Neural cell (in vitro differentiated cells): ENCODE measurements at regions not wholly inside any gene's neighbourhood (a gene's known extent, or its start where the extent isn't known, plus 50 kb on each side); places are given as distances from the start of the nearest gene placed in this dataset.

ENCODE experiments used
- H2AFZ ChIP-seq: fragments of 200-600, 300-800 bp; sonication (generic), shearing (Covaris generic); 2 replicates; pipeline ENCODE4 v1.6.0; 2014; ENCODE audit warnings: low read depth, mild to moderate bottlenecking, antibody characterized with exemption, low read length, moderate library complexity
- H3F3A ChIP-seq: fragments of 200-600 bp; shearing (Covaris generic); 2 replicates; pipeline ENCODE4 v1.6.1; 2016; ENCODE audit warnings: mild to moderate bottlenecking, moderate library complexity, mixed read lengths, antibody characterized with exemption, low read length; ENCODE audit not compliant: insufficient read depth, poor library complexity, severe bottlenecking
- H3K27ac ChIP-seq: fragments of 200-600, 300-800 bp; sonication (generic), shearing (Covaris generic); 2 replicates; pipeline ENCODE4 v1.5.1; 2014; ENCODE audit warnings: mild to moderate bottlenecking, low read length, moderate library complexity
- H3K27me3 ChIP-seq: fragments of 300-800, 200-600 bp; sonication (generic), shearing (Covaris generic); 2 replicates; pipeline ENCODE4 v1.6.0; 2014; ENCODE audit warnings: mild to moderate bottlenecking, low read depth, low read length, moderate library complexity; ENCODE audit not compliant: insufficient read depth
- H3K36me3 ChIP-seq: fragments of 300-800, 200-600 bp; sonication (generic), shearing (Covaris generic); 2 replicates; pipeline ENCODE4 v1.5.1; 2014; ENCODE audit warnings: mild to moderate bottlenecking, antibody characterized with exemption, low read length, moderate library complexity; ENCODE audit not compliant: insufficient read depth
- H3K4me2 ChIP-seq: fragments of 300-800, 200-600 bp; sonication (generic), shearing (Covaris generic); 2 replicates; pipeline ENCODE4 v1.6.0; 2014; ENCODE audit warnings: mild to moderate bottlenecking, low read length
- H3K4me3 ChIP-seq: fragments of 300-800, 200-600 bp; sonication (generic), shearing (Covaris generic); 2 replicates; pipeline ENCODE4 v1.5.1; 2014; ENCODE audit warnings: mild to moderate bottlenecking, low read length, moderate library complexity
- H3K79me2 ChIP-seq: fragments of 200-600 bp; shearing (Covaris generic); replicated peaks from 2 replicates; pipeline ENCODE4 v1.6.0; 2014; ENCODE audit warnings: mild to moderate bottlenecking, low read length, moderate library complexity; ENCODE audit not compliant: insufficient read depth
- H3K9ac ChIP-seq: fragments of 300-800, 200-600 bp; sonication (generic), shearing (Covaris generic); 2 replicates; pipeline ENCODE4 v1.6.1; 2016; ENCODE audit warnings: mild to moderate bottlenecking, low read length, mixed read lengths
- H3K9me2 ChIP-seq: fragments of 200-600 bp; shearing (Covaris generic); 2 replicates; pipeline ENCODE4 v1.6.1; 2016; ENCODE audit warnings: mild to moderate bottlenecking, low read length, mixed read lengths; ENCODE audit not compliant: insufficient read depth
- H3K9me3 ChIP-seq: fragments of 200-600, 300-800 bp; sonication (generic), shearing (Covaris generic); 2 replicates; pipeline ENCODE4 v1.6.1; 2016; ENCODE audit warnings: mild to moderate bottlenecking, mixed run types, low read length, moderate library complexity, mixed read lengths
- H4K20me1 ChIP-seq: fragments of 200-600 bp; shearing (Covaris generic); 2 replicates; pipeline ENCODE4 v1.6.1; 2016; ENCODE audit warnings: mild to moderate bottlenecking, mixed run types; ENCODE audit not compliant: insufficient read depth
- CTCF ChIP-seq: fragments of 450-650 bp; IDR thresholded peaks from 2 replicates; pipeline ENCODE4 v1.5.1; 2014; ENCODE audit warnings: antibody characterized with exemption, mild to moderate bottlenecking, moderate library complexity; ENCODE audit not compliant: poor library complexity, severe bottlenecking
- EP300 ChIP-seq: fragments of 450-650 bp; conservative IDR thresholded peaks from 2 replicates; pipeline ENCODE4 v1.6.1; 2014; ENCODE audit warnings: antibody characterized with exemption, mild to moderate bottlenecking, moderate library complexity; ENCODE audit not compliant: poor library complexity, severe bottlenecking
- EZH2 ChIP-seq: fragments of 200-600, 300-800 bp; shearing (Covaris generic), sonication (generic); IDR thresholded peaks from 2 replicates; pipeline ENCODE4 v1.6.1; 2014; ENCODE audit warnings: antibody characterized with exemption, low read length, borderline replicate concordance, mild to moderate bottlenecking; ENCODE audit not compliant: insufficient read depth, poor library complexity, severe bottlenecking
- MXI1 ChIP-seq: fragments of 450-650 bp; conservative IDR thresholded peaks from 2 replicates; pipeline ENCODE4 v1.6.1; 2014; ENCODE audit warnings: antibody characterized with exemption, mild to moderate bottlenecking; ENCODE audit not compliant: poor library complexity, severe bottlenecking
- POLR2AphosphoS5 ChIP-seq: IDR thresholded peaks from 2 replicates; pipeline ENCODE4 v1.6.1; 2012
- RAD21 ChIP-seq: fragments of 450-650 bp; conservative IDR thresholded peaks from 2 replicates; pipeline ENCODE4 v1.6.1; 2014; ENCODE audit warnings: antibody characterized with exemption, mild to moderate bottlenecking, moderate library complexity
- SMC3 ChIP-seq: fragments of 450-650 bp; conservative IDR thresholded peaks from 2 replicates; pipeline ENCODE4 v1.6.1; 2014; ENCODE audit warnings: antibody characterized with exemption, mild to moderate bottlenecking, moderate library complexity; ENCODE audit not compliant: poor library complexity
- TAF1 ChIP-seq: IDR thresholded peaks from 2 replicates; pipeline ENCODE4 v1.6.1; 2012; ENCODE audit warnings: low read depth
- TF ChIP-seq, protein P1 (sequence below): IDR thresholded peaks from 2 replicates; pipeline ENCODE4 v1.6.1; 2012; ENCODE audit warnings: borderline replicate concordance

GRCh38 chr10:123236126-123236525, 81.9 kb downstream of the BUB3 start:
- Histone ChIP-seq H3K9ac (no peak overlapping the region), H3K4me3 (no peak overlapping the region), H4K20me1 (no peaks in the 10 kb centered on the region), H2AFZ (no peak overlapping the region), H3K9me2 (no peaks in the 10 kb centered on the region), H3K36me3 (no peaks in the 10 kb centered on the region), H3K4me2 (no peak overlapping the region), H3F3A (no peaks in the 10 kb centered on the region), H3K79me2 (no peaks in the 10 kb centered on the region), H3K27ac (no peak overlapping the region), H3K9me3 (no peaks in the 10 kb centered on the region), H3K27me3 (no peaks in the 10 kb centered on the region)
- TF ChIP-seq EP300 = no peak
- no peak for TF ChIP-seq CTCF
- TF ChIP-seq EZH2 = no peak
- TF ChIP-seq MXI1 = no peak
- TF ChIP-seq, protein P1, sequence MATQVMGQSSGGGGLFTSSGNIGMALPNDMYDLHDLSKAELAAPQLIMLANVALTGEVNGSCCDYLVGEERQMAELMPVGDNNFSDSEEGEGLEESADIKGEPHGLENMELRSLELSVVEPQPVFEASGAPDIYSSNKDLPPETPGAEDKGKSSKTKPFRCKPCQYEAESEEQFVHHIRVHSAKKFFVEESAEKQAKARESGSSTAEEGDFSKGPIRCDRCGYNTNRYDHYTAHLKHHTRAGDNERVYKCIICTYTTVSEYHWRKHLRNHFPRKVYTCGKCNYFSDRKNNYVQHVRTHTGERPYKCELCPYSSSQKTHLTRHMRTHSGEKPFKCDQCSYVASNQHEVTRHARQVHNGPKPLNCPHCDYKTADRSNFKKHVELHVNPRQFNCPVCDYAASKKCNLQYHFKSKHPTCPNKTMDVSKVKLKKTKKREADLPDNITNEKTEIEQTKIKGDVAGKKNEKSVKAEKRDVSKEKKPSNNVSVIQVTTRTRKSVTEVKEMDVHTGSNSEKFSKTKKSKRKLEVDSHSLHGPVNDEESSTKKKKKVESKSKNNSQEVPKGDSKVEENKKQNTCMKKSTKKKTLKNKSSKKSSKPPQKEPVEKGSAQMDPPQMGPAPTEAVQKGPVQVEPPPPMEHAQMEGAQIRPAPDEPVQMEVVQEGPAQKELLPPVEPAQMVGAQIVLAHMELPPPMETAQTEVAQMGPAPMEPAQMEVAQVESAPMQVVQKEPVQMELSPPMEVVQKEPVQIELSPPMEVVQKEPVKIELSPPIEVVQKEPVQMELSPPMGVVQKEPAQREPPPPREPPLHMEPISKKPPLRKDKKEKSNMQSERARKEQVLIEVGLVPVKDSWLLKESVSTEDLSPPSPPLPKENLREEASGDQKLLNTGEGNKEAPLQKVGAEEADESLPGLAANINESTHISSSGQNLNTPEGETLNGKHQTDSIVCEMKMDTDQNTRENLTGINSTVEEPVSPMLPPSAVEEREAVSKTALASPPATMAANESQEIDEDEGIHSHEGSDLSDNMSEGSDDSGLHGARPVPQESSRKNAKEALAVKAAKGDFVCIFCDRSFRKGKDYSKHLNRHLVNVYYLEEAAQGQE = no peak
- TF ChIP-seq TAF1 = no peak
- TF ChIP-seq POLR2AphosphoS5 = no peak
- no peak for TF ChIP-seq RAD21

- Histone ChIP-seq H3K79me2 (no peaks in the 10 kb centered on the region), H3K9me2 (no peaks in the 10 kb centered on the region), H3K9ac (no peak overlapping the region), H2AFZ (no peak overlapping the region), H3K27me3 (no peaks in the 10 kb centered on the region), H4K20me1 (no peaks in the 10 kb centered on the region), H3K4me3 (no peak overlapping the region), H3K27ac (no peak overlapping the region), H3K4me2 (no peak overlapping the region), H3F3A (no peaks in the 10 kb centered on the region), H3K36me3 (no peaks in the 10 kb centered on the region), H3K9me3 (no peaks in the 10 kb centered on the region)
- TF ChIP-seq RAD21 = no peak
- TF ChIP-seq EZH2 = no peak
- TF ChIP-seq CTCF = no peak
- no peak for TF ChIP-seq POLR2AphosphoS5
- TF ChIP-seq SMC3 = no peak
- no peak for TF ChIP-seq TAF1
- TF ChIP-seq, protein P1 = no peak
- TF ChIP-seq EP300 = no peak
- TF ChIP-seq MXI1 = no peak
These were observed 86.0 kb downstream of the BUB3 start for GRCh38 chr10:123240250-123240649.
